ENCODE measurements at regions not wholly inside any gene's neighbourhood (a gene's known extent, or its start where the extent isn't known, plus 50 kb on each side); places are given as distances from the start of the nearest gene placed in this dataset.

DNA sequence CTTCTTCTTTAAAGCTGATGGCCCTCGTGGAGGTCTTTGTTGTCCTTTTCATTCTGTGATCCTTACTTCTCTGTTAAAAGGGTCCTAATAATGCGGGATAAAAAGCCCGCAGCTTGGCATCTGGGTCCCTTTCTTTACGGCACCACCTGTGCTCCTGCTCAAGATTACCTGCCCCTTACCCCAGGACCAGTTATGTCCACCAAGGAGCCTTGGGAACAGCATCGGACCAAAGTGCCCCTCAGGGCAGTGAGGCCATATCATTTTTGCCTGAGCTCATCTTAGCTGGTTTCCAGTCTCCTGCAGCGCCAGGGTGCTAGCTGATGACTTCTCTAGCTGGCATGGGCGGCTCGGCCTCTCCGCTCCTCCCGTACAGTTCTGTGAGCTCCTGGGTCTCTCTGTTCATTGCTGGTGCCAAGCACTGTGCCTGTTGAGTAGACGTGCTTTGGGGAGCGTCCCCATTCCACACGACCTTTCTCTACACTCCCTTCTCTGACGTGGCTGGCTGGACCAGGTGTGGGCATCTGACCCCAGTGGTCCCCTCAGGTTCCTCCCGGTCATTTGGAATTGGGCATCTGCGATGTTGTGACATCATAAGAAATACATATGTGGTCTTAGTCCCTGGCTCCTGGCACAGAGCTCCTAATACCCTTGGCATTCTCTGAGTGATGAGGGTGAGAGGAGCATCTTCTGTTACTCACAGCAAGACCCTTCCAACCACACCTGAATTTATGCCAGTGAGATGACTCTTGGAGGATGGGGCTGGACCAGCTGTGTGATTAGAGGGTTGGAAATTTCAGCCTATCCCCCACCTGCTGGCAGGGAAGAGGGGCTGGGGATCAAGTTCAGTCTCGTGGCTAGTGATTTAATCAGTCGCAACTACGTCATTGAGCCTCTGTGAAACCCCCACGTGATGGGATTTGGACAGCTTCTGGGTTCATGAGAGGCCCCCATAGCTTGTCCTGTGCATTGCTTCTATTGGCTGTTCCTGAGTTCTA, 134.2 kb upstream of the HS6ST1 start:
- TF ChIP-seq, protein P1, sequence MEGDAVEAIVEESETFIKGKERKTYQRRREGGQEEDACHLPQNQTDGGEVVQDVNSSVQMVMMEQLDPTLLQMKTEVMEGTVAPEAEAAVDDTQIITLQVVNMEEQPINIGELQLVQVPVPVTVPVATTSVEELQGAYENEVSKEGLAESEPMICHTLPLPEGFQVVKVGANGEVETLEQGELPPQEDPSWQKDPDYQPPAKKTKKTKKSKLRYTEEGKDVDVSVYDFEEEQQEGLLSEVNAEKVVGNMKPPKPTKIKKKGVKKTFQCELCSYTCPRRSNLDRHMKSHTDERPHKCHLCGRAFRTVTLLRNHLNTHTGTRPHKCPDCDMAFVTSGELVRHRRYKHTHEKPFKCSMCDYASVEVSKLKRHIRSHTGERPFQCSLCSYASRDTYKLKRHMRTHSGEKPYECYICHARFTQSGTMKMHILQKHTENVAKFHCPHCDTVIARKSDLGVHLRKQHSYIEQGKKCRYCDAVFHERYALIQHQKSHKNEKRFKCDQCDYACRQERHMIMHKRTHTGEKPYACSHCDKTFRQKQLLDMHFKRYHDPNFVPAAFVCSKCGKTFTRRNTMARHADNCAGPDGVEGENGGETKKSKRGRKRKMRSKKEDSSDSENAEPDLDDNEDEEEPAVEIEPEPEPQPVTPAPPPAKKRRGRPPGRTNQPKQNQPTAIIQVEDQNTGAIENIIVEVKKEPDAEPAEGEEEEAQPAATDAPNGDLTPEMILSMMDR (conservative IDR thresholded peaks at IDR 0.05; ENCODE audit: low read depth, low read length): no peak
- no peak overlapping the region for H3K4me3 ChIP-seq (ENCODE audit: low read length)
- peak; percentile 30 for DNase-seq (ENCODE audit: low read depth)

DNA sequence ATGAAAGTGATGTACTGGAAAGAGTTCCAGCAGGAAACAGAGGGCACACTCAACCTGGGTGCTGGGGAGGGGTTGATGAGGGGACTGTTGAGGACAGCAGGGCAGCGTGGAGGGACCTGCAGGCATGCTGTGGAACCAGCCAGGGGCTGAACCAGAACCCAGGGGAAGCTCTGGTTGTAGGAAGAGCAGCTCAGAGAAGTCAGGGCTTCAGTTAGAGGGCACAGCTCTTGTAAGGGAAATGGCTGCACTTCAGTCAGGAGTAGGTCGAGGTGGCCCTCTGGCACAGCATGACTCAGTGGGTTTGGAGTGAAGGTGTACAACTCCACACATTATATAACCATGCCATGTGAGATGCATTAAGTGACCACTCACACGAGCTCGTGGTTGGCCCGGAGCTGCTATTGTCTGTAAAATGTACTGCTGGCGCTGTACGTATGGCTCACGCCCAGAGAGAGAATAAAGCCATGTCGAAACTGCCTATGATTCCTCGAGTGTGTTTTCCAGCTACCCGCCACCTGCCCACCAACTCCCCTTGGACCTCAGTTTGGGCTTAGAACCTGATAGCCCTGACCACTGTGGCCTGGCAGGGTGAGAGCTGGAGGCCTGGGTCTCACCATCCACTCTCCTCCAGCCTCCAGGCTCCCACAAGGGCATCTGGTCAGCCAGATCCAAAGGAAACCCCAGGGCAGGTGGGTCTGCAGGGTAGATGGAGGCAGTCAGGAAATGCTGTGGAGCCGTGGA, 136.5 kb upstream of the HS6ST1 start:
- no peak overlapping the region for H3K4me3 ChIP-seq (ENCODE audit: low read length)
- DNase-seq (ENCODE audit: low read depth): no peak
- TF ChIP-seq, protein P1 (conservative IDR thresholded peaks at IDR 0.05; ENCODE audit: low read depth, low read length): no peak

DNA sequence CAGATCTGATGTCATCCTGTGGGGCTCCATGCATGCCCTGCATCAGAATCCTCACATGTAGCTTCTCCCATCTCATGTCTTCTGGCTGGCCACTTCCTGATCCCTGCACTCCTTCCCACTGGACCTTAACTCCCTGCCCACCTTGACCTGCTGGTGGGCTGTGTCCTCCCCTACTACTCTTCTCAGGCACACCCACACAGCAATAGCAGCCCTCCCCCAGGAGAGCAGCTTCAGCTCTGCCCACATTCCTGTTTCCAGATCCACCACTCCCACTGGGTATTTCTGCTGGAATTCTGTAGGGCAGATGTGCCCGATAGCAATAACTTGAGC, 137.0 kb upstream of the HS6ST1 start:
- no peak for DNase-seq (ENCODE audit: low read depth)
- H3K4me3 ChIP-seq (ENCODE audit: low read length): no peak overlapping the region
- TF ChIP-seq, protein P1 (conservative IDR thresholded peaks at IDR 0.05; ENCODE audit: low read depth, low read length): no peak

DNA sequence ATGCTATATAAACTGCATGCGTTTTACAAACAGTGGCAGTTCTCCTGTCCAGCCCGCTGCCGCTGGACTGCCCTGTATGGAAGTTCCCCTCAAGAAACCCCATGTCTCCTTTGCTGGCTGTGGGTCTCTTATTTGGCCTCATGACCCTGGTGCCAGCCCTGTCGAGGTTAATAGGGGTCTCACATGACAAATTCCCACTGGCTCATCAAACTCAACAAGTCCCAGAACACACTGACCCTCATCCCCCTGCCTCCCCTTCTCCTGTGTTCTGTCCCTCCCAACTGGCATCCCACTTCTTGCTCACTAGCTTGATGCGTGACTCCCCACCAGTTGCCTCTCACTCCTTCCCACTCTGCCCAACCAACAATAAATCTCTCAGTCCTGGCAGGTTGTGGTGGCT, 137.6 kb upstream of the HS6ST1 start:
- TF ChIP-seq, protein P1 (conservative IDR thresholded peaks at IDR 0.05; ENCODE audit: low read depth, low read length): no peak
- no peak for DNase-seq (ENCODE audit: low read depth)
- no peak overlapping the region for H3K4me3 ChIP-seq (ENCODE audit: low read length)

DNA sequence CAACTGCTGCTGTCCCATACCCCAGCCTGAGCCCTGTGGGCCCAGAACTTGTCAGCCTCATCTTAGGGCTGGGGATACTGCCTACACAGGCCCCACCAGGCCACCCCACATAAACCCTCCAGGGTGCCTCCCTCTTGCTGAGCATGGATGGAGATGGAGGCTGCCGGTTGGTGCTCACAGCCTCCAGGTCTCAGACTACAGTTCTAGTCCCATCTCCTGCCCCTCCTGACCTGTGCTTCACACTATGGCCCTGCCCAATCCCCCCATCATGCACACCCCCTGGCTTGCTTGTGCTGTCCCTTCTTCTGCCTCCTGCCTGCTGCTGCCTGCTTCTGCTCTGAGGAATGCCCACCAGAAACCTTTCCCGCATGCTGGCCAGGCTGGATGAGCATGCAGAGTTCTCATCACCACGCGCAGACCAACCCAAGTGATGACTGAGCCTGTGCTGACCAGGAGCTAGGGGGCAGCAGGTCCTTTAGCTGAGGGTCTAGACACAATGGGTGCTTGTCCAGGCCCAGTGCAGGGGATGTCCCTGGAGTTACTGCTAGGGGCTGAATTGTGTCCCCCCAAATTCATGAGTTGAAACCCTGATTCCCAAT, 138.4 kb upstream of the HS6ST1 start:
- TF ChIP-seq, protein P1 (conservative IDR thresholded peaks at IDR 0.05; ENCODE audit: low read depth, low read length): no peak
- no peak for DNase-seq (ENCODE audit: low read depth)
- H3K4me3 ChIP-seq (ENCODE audit: low read length): no peak overlapping the region

DNA sequence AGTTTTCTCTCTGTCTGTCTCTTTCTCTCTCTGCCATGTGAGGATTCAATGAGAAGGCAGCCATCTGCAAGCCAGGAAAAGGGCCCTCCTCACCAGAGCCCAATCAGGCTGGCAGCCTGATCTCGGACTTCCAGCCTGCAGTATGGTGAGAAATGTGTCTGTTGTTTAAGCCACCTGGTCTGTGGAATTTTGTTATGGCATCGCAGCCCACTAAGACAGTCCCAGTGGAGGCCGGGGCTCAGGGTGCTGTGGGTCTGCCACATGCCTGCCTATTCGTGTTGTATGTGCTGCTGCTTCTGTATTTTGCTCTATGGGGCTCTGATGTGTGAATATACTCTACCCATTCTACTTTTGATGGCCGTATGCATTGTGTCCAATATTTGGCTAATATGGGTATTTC, 139.0 kb upstream of the HS6ST1 start:
- H3K4me3 ChIP-seq (ENCODE audit: low read length): no peak overlapping the region
- DNase-seq (ENCODE audit: low read depth): no peak
- TF ChIP-seq, protein P1 (conservative IDR thresholded peaks at IDR 0.05; ENCODE audit: low read depth, low read length): no peak

Data from retinal pigment epithelial cell (primary cell).